ENCODE measurements at regions not wholly inside any gene's neighbourhood (a gene's known extent, or its start where the extent isn't known, plus 50 kb on each side); places are given as distances from the start of the nearest gene placed in this dataset.

- 72 to 76% methylated on average over 7 of the region's 7 CpGs for WGBS, 2 donors
Measured at GRCh38 chr11:129290966-129291365, 84.7 kb upstream of the BARX2 start.

GRCh38 chr11:129289350-129290040 lies 86.2 kb upstream of the BARX2 start:
- TF ChIP-seq CTCF (IDR thresholded peaks at IDR 0.05), result no peak
- no peak for TF ChIP-seq POLR2A (IDR thresholded peaks at IDR 0.05)
- intact Hi-C loops (cut with DNase I; ENCODE audit: low total_unique reads), result no loop called here
- no peak for DNase-seq (ENCODE audit: low spot score in 2 of 2)
- 85 to 91% methylated on average over 13 of the region's 13 CpGs for WGBS, 2 donors
- no peak overlapping the region for H3K4me3 ChIP-seq (ENCODE audit: low read depth, poor library complexity, severe bottlenecking)

More at GRCh38 chr11:129290966-129291365, 84.7 kb upstream of the BARX2 start:
- DNase-seq (ENCODE audit: low spot score in 2 of 2), result no peak
- H3K4me3 ChIP-seq (ENCODE audit: low read depth, poor library complexity, severe bottlenecking), result no peak overlapping the region
- intact Hi-C loops (cut with DNase I; ENCODE audit: low total_unique reads), result no loop called here
- TF ChIP-seq POLR2A (IDR thresholded peaks at IDR 0.05) (no peak), CTCF (IDR thresholded peaks at IDR 0.05) (no peak)

DNA sequence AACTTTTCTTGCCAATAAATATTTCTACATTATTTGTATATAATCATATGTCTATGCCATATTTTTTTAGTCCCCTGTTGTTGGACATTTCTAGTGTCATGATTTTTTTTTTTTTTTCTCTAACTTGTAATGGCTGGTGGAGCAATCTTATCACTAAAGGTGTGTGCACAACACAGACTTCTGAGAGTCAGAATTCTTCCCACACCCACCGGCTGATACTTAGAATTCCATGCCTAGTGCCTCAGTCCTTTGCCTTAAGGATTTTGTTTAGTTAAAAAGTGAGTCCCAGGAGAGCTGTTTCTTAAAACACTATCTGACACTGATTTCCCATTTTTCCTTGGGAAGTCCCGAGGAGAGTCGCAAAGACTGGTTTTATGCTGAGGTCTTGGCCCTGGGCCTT lies 87.7 kb upstream of the BARX2 start:
- TF ChIP-seq CTCF (IDR thresholded peaks at IDR 0.05) (no peak), POLR2A (IDR thresholded peaks at IDR 0.05) (no peak)
- H3K4me3 ChIP-seq (ENCODE audit: low read depth, poor library complexity, severe bottlenecking), result no peak overlapping the region
- WGBS, 2 donors, result 39 to 40% methylated on average over 3 of the region's 3 CpGs
- no peak for DNase-seq (ENCODE audit: low spot score in 2 of 2)
- intact Hi-C loops (cut with DNase I; ENCODE audit: low total_unique reads), result no loop called here

DNA sequence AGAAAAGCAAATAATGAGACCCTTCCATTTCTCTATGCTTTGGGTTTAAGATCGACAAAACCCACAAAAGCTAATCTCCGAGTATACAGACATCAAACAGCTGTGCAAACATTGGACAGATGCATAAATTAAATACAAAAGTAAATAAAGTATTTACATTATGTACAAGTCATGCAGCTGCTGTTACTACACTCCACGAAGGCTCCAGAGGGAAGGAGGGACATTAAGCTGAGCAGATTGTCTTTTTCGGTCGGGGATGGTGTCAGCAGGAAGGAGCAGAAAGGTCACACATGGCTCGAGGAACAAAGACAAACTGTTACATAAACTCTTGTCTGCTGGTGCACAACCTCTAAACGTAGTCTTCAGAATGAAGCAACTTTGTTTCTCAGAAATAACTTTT lies 88.8 kb upstream of the BARX2 start:
- intact Hi-C loops (cut with DNase I; ENCODE audit: low total_unique reads), result no loop called here
- no peak for DNase-seq (ENCODE audit: low spot score in 2 of 2)
- no peak for TF ChIP-seq POLR2A (IDR thresholded peaks at IDR 0.05)
- TF ChIP-seq CTCF (IDR thresholded peaks at IDR 0.05), result no peak
- 57 to 62% methylated on average over 7 of the region's 7 CpGs for WGBS, 2 donors
- no peak overlapping the region for H3K4me3 ChIP-seq (ENCODE audit: low read depth, poor library complexity, severe bottlenecking)

- no peak for TF ChIP-seq POLR2A (IDR thresholded peaks at IDR 0.05)
- TF ChIP-seq CTCF (IDR thresholded peaks at IDR 0.05), result no peak
- intact Hi-C loops (cut with DNase I; ENCODE audit: low total_unique reads), result no loop called here
- DNase-seq (ENCODE audit: low spot score in 2 of 2), result no peak
- WGBS, 2 donors, result 63 to 69% methylated on average over 1 of the region's 1 CpG
- H3K4me3 ChIP-seq (ENCODE audit: low read depth, poor library complexity, severe bottlenecking), result no peak overlapping the region
Measured at GRCh38 chr11:129285402-129285786, 90.3 kb upstream of the BARX2 start.

GRCh38 chr11:129283141-129283540 lies 91.0 kb upstream of the ARHGAP32 start:
- 21 to 59% methylated on average over 1 of the region's 1 CpG for WGBS, 2 donors
- no peak for DNase-seq (ENCODE audit: low spot score in 2 of 2)
- intact Hi-C loops (cut with DNase I; ENCODE audit: low total_unique reads), result no loop called here
- no peak overlapping the region for H3K4me3 ChIP-seq (ENCODE audit: low read depth, poor library complexity, severe bottlenecking)
- TF ChIP-seq CTCF (IDR thresholded peaks at IDR 0.05) (no peak), POLR2A (IDR thresholded peaks at IDR 0.05) (no peak)

Data from lower leg skin (tissue), 4 donors.